ENCODE measurements at regions not wholly inside any gene's neighbourhood (a gene's known extent, or its start where the extent isn't known, plus 50 kb on each side); places are given as distances from the start of the nearest gene placed in this dataset.

DNA sequence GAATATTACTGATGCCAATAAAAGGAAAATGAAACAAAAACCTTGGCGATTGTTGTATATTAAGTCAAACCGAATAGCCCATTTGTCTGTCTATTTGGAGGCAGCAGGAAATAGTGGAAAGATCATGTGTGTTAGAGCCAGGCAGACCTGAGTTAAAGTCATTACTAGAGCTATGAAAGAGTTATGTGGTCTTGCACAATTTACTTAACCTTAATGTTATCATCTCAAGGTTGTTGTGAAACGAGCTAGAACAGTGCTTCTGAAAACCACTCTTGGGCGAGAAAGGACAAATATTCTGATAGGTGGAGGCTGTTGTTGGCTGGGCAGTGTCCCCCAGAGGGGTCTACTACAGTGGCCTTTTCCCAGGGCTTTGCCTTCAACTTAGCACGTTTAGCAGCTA is 60.0 kb upstream of the NUP160 start:
- H3K4me3 ChIP-seq (ENCODE audit: low read depth, low read length), result no peak overlapping the region
- no peak for DNase-seq (ENCODE audit: low read depth)
- TF ChIP-seq, protein P1, sequence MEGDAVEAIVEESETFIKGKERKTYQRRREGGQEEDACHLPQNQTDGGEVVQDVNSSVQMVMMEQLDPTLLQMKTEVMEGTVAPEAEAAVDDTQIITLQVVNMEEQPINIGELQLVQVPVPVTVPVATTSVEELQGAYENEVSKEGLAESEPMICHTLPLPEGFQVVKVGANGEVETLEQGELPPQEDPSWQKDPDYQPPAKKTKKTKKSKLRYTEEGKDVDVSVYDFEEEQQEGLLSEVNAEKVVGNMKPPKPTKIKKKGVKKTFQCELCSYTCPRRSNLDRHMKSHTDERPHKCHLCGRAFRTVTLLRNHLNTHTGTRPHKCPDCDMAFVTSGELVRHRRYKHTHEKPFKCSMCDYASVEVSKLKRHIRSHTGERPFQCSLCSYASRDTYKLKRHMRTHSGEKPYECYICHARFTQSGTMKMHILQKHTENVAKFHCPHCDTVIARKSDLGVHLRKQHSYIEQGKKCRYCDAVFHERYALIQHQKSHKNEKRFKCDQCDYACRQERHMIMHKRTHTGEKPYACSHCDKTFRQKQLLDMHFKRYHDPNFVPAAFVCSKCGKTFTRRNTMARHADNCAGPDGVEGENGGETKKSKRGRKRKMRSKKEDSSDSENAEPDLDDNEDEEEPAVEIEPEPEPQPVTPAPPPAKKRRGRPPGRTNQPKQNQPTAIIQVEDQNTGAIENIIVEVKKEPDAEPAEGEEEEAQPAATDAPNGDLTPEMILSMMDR (conservative IDR thresholded peaks at IDR 0.05; ENCODE audit: low read depth, low read length), result no peak

DNA sequence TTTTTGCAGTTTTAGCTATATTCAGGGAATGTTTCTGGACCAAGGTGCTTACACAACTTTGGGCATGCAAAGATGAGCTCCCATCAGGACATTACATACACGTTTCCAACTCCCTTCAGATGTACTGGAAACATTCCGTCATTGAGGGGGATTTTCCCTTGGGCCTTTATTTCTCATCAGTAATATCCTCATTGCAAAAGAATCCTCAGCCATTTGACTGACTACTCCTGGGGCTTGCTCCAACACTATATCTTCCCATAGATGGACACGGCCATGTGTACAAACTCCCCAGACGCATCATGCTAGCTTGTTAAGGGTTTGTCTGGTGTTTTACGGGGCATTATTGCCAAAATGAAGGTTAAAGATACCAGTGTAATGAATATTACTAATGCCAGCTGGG is 59.3 kb upstream of the NUP160 start:
- TF ChIP-seq, protein P1 (conservative IDR thresholded peaks at IDR 0.05; ENCODE audit: low read depth, low read length), result no peak
- DNase-seq (ENCODE audit: low read depth), result no peak
- H3K4me3 ChIP-seq (ENCODE audit: low read depth, low read length), result no peak overlapping the region

DNA sequence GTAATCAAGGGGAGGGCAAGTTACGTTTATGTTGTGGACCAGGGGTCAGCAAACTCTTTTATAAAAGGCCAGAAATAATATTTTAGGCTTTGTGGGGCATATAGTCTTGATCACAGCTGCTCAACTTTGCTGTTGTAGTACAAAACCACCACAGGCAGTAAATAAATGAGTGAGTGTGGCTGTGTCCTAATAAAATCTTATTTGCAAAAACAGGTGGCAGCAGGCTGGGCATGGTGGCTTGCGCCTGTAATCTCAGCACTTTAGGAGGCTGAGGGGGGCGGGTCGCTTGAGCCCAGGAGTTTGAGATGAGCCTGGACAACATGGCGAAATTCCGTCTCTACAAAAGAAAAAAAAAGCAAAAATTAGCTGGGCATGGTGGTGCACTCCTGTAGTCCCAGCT is 57.9 kb upstream of the NUP160 start:
- no peak for DNase-seq (ENCODE audit: low read depth)
- TF ChIP-seq, protein P1 (conservative IDR thresholded peaks at IDR 0.05; ENCODE audit: low read depth, low read length), result no peak

DNA sequence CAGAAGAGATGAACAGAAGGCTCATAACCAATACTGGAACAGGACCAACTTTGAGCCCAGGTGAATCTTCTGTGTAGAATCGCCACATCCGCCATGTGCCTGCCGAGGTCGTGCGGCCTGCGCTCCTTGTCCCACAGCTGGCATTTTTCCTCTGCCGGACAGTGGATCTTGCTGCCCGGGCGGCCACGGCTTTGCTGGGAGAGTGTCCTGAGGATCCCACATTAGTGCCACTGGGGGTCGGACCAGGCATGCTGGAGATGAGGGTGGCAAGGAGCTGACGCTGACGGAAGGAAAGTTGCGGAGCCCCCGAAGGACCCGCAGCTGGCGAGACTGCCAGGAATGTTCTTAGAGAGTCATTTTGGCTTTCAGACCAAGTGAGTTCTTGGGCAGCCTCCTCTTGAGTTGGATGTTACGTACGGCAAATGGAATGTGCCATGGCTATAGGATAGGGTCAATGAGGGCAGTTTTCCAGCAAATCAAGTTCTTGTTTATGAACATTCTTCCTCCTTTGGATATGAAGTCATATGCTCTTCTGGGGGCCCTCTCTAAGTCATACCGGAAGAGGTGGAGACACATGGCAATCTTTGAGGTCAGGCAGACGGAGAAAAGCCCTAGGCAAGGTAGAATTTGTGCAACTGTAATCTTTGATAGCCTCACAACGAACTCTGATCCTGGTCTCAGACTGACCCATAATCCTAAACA is 57.4 kb upstream of the NUP160 start:
- TF ChIP-seq, protein P1 (conservative IDR thresholded peaks at IDR 0.05; ENCODE audit: low read depth, low read length), result no peak
- no peak overlapping the region for H3K4me3 ChIP-seq (ENCODE audit: low read depth, low read length)
- DNase-seq (ENCODE audit: low read depth), result no peak

More for the DNA sequence above, 57.9 kb upstream of the NUP160 start:
- no peak overlapping the region for H3K4me3 ChIP-seq (ENCODE audit: low read depth, low read length)

DNA sequence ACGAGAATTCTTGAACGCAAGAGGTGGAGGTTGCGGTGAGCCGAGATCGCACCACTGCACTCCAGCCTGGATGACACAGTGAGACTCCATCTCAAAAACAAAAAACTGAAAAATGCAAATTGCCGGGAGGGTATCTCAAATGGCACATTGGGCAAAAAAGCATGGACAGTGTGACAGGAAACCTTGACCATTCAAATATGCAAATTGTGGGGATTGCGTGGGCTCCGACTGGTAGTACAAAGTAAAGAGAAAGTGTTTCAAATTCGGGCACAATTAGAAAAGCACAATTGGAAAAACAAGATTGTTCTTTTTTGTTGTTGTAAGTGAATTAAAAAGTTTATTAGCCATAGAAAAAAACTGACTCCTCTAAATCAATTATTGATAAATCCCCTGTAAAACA is 56.7 kb upstream of the NUP160 start:
- DNase-seq (ENCODE audit: low read depth), result no peak
- no peak overlapping the region for H3K4me3 ChIP-seq (ENCODE audit: low read depth, low read length)
- TF ChIP-seq, protein P1 (conservative IDR thresholded peaks at IDR 0.05; ENCODE audit: low read depth, low read length), result no peak

DNA sequence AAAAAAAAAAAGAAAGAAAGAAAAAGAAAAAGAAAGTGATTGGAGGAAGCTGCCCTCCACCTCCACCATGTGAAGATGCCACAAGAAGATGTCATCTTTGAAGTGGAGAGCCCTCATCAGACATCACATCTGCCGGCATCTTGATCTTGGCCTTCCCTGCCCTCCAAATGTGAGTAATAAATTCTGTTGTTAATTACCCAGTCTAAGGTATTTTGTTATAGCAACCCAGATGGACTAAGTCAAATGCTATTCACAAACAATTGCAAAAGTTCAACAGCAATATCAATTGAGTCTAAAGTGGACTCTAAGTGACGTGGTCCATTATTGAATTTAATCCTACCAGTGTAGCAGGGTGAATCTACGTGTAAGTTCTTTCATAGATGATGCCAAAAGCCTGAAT is 55.9 kb upstream of the NUP160 start:
- TF ChIP-seq, protein P1 (conservative IDR thresholded peaks at IDR 0.05; ENCODE audit: low read depth, low read length), result no peak
- no peak for DNase-seq (ENCODE audit: low read depth)
- no peak overlapping the region for H3K4me3 ChIP-seq (ENCODE audit: low read depth, low read length)

DNA sequence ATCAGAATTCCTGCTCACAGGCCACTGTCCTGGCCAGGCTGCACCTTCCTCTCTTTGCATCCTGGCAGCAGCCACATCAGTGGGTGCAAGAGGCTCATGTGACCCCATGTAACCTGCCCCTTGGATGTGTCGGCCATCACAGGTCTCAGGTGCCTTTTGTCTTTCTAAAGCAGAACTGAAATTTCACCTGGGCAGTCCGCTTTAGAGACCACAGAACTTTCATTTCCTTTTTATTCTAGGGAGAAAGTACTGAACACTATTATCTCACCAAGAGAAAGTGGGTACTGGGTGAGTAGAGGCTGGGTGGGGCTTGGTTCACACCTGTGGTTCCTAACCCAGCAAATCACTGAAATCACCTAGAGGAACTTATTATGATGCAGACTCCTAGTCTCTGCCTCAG is 51.7 kb upstream of the NUP160 start:
- TF ChIP-seq, protein P1 (conservative IDR thresholded peaks at IDR 0.05; ENCODE audit: low read depth, low read length), result no peak
- H3K4me3 ChIP-seq (ENCODE audit: low read depth, low read length), result no peak overlapping the region
- no peak for DNase-seq (ENCODE audit: low read depth)
